ENCODE measurements at regions not wholly inside any gene's neighbourhood (a gene's known extent, or its start where the extent isn't known, plus 50 kb on each side); places are given as distances from the start of the nearest gene placed in this dataset.

DNA sequence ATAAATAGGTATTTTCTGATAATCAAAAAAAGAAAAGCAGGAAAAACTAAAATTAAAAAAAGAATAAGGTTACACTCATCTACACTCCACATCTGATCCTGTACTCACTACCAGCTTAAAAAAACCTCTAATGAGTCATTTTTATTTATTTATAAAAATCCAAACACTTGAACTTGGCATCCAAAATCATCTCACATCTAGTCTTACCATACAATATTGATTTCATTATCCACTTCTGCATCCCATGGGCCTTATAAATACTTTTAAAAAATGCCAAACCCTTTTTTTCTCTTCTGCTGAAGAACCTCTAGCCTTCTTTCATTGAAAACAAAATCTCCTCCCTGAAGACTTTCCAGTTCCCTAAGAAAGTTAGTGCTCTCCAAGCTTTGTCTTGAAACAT lies 109.7 kb downstream of the TMTC3 start:
- no peak for DNase-seq

DNA sequence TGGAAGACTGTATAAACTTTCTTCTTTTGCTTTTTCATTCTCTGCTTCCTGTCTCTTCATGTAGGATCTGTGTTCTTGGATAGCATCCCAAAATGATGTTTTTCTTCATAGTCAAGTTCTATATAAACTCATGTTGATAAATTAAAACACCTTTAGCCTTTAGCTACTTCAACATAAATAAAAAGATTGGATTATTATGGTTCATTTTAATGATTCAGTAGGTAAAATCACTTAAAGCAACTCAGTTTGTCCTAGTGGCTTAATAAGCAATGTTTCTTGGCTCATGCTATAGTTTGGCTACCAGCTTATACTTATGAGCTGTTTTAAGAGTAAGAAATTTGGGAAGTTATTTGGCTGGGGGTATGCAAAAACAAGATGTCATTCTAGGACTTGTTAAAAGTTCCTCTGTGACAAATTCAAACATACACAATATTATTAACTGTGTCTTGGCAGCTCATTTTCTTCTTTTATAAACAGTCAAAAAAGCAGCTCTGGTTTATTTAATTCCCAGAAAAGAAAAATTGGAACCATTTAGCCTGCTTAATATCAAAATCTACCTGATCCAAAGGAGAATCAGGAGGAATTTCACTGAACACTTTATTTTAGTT lies 111.4 kb downstream of the TMTC3 start:
- DNase-seq = no peak

DNA sequence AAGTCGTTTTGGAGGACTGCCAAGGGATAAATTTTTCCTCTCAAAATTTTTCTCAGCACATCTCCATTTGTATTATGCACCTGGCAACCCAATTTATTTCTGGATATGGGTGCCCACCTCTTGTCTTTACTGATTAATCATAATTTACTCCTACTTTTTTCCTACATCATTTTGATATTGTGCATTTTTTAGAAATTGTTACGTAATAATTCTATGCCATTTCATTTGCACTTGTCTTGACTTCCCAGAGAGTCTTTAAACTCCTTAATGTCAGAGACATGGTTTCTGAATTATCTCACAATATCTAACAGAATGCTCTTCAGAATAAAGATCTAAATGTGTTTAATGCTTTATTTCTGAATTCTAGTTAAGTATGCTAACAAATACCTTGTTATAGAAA lies 113.1 kb downstream of the TMTC3 start:
- DNase-seq = no peak

- DNase-seq = no peak
Measured at GRCh38 chr12:88255847-88256246, 113.7 kb downstream of the TMTC3 start.

DNA sequence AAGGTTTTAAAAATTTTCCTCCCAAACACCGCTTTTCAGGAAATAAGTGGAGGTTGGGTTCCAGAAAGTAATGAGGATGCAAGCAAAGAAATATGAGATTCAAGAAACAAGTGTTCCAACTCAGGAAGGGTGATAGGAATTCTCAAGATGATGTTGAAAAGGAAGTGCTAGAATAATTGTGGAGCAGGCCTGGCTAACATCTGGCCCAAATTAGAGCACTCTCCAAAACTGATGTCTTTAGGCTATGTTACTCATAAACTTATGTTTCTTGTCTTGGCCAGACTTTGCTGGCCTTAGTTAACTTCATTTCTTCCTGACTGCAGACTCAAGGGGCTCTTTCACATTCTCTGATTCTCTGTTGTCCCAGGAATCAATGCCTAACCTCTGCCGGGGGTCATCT lies 116.3 kb downstream of the TMTC3 start:
- no peak for DNase-seq

GRCh38 chr12:88266806-88267360 lies 124.8 kb downstream of the TMTC3 start:
- no peak for DNase-seq

- DNase-seq = no peak
Measured at GRCh38 chr12:88267630-88268029, 125.5 kb downstream of the TMTC3 start.

GRCh38 chr12:88272456-88272855 lies 130.3 kb downstream of the TMTC3 start:
- no peak for DNase-seq

DNA sequence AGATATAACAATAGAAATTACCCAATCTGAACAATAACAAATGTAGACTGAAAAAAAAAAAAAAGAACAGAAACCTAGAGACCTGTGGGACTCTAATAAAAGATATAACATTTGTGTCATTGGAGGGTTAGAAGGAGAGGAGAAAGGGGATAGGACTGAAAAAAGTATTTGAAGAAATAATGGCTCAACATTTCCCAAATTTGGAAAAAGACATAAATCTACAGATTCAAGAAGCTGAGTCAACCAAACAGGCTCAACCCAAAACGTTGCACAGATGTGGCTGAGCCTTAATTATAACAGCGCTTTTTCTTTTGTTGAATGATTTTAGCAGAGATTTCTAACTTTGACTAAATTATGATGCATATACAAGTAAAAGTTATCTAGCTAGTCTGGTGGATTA lies 131.3 kb downstream of the TMTC3 start:
- DNase-seq = no peak

DNA sequence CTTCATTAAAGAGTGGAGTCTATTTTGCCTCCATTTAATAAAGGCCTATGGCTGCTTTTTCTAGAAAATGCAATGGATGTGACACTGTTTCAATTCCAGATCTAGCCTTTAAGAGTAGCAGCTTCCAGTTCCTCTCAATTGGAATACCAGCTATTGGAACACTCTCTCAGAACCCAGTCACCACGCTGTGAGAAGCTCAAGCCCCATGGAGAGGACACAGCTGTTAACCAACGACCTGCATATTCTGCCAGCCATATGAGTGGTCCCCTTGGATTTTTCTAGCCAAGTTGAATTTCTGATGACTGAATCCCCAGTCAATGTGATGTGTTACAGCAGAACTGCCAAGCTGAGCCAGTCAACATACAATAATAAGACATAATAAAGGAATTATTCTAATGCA lies 131.8 kb downstream of the TMTC3 start:
- DNase-seq = no peak

DNA sequence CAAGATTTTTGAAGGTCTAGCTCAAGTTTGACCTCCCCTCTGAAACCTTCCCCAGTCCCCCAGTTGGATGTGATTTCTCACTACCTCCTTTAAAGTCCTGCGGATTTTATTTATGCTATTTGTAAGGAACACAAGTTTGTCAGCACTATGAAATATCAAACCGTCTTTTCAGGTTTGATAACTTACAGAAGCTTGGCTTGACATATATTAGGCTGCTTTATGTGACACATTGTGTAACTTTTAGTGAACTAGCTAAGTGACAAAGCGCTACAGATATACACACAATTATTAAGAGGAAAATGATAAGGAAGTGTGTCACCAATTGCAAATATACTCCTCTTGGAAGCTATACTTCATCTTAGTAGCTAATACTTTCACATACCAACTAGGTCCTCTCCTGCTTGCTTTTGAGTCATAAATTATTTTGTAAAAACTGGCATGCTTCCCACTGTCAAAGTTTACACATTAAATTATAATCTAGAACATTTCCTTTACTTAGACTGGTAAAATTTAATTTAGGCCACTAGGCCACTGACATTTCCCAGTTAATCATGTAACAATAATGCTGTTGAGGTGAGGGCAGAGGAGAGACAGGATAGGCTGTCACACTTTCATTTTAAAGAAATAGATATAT lies 149.5 kb downstream of the TMTC3 start:
- DNase-seq = no peak

- no peak for DNase-seq
Measured at GRCh38 chr12:88298014-88298682, 156.0 kb downstream of the TMTC3 start.

DNA sequence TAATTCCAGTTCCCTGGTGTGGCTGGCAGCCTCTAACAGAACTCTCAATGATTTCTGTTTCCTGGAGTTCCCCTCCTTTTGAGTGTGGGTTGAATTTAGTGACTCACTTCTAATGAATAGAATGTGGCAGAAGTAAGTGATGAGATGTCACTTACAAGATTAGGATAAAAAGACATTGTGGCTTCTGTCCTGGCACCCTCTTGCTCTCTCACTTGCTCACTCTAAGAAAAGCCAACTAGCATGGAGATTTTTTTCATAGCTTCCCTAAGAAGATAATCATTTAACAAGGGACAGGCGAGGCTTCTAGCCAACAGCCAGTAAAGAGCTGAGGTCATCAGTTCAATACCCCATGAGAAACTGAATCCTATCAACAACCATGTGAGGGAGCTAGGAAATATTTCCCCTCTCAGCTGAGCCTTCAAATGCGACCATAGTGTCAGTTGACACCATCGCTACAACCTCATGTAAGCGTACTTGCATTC lies 156.7 kb downstream of the TMTC3 start:
- DNase-seq = no peak

GRCh38 chr12:88299567-88300101 lies 157.5 kb downstream of the TMTC3 start:
- DNase-seq = peak; percentile 11

DNA sequence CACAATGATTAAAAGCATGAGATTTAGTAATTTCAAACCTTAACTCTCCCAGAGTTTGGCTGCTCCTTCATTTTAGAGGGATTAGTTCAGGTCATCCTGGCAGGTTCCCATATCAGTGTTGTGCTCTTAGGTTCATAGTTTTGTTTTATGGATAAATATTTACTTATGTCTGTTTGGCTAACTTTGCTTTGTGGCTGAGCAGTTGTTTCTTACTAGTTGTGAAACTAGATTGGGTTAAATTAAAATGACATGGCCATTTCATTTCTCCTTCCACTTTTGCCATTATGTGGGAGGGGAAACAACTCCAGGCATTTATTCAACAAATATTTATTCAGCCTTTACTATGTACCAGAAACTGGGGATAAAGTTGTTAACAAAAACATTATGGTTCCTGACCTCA lies 158.8 kb downstream of the TMTC3 start:
- DNase-seq = no peak

GRCh38 chr12:88303335-88303734 lies 161.2 kb downstream of the TMTC3 start:
- DNase-seq = no peak

DNA sequence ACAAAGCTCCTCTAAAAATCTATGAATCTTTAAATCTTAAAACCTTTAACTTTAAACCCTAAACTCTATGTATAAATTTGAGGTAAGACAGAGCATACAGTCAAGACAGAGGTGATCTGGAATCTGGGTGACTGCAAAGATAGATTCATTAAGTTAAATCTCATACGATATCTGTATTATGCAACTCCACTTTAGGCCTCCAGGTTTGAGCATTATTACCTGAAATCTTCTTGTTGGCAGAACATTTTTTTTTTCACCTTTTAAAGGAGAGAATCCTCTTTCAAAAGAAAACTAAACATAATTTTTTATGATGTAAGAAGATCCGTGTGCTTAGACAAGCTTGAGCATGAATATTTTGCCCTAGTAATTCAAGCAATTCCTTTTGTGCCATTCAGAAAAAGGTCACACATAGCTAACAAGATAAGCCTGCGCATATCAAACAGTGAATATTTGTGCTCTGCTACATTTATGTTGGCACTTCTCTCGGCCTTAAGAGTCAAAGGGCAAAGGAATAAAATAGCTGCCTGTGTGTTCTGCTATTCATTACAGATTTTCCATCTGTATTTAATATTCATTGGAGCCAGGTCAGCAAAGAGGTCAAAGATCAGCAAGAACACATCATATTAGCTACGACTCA lies 163.3 kb downstream of the TMTC3 start:
- DNase-seq = no peak

DNA sequence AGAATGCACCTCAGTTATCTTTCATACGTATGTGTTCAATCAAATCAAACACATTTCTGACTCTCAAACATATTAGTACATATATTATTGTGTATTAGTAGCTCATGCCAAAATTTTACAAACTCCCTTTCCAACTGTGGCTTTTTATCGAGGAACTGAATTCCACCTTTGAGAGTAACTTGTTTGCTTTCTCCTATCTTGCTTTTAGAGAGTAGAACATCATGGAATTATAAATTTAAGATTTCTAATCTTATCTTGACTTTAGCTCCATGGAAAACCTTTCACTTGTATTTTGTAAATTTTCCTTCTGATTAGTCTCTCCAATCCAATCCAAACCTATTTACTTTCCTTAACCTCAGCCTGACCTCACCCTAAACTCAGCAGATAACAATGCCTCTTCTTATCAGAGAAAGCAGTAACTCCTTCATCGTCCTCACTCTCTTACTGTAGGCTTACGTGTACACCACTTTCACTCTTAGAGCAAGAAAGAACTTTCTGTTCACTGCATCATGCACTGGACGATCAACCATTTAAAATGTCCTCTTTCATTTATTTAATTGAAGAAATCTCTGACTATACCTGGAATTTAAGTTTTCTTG lies 164.5 kb downstream of the TMTC3 start:
- DNase-seq = no peak

DNA sequence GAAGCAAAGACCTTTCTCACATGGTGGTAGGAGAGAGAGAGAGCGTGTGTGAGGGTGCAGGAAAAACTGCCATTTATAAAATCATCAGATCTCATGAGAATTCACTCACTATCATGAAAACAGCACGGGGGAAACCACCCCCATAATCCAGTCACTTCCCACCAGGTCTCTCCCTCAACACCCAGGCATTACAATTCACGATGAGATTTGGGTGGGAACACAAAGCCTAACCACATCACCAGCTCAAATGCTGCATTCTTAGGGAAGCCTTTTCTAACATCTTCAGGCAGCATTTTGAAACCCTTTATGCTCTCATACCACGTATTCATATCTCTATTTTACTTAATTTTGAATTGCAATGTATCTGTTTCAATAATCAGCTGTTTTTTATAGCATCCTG lies 165.9 kb downstream of the TMTC3 start:
- DNase-seq = no peak

- no peak for DNase-seq
Measured at GRCh38 chr12:88308825-88309224, 166.7 kb downstream of the TMTC3 start.

- DNase-seq = no peak
Measured at GRCh38 chr12:88309546-88309945, 167.4 kb downstream of the TMTC3 start.

- no peak for DNase-seq
Measured at GRCh38 chr12:88310069-88310468, 168.0 kb downstream of the TMTC3 start.

DNA sequence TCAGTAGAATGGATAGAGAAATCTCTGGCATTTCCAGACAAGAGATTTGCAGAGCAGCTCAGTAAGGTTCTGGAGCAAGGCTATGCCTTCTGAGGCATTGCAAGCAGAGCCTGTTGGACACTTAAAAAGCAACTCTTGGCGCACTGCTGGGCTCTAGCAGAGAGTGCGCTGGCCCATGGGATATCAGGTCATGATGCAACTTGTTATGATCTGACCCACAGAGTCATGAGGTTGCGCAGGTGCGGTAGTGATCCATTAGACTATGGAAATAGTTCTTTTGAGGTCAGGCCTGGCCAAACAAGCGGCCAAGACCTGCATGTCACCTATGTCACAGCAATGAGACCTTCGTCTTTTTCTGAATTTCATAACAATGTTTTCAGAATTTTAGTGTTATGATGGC lies 168.6 kb downstream of the TMTC3 start:
- DNase-seq = no peak
